RKO (cell line): ENCODE measurements at regions not wholly inside any gene's neighbourhood (a gene's known extent, or its start where the extent isn't known, plus 50 kb on each side); places are given as distances from the start of the nearest gene placed in this dataset.

Source experiments
- DNase-seq: peaks from one replicate; pipeline ENCODE4 v3.0.0-alpha.2; 2016; ENCODE audit warnings: low spot score

- DNase-seq: no peak
These were observed 405.0 kb downstream of the DNAJB9 start for GRCh38 chr7:108974641-108975040.

GRCh38 chr7:108985037-108985436 is 415.4 kb downstream of the DNAJB9 start:
- DNase-seq: no peak

GRCh38 chr7:108989319-108989718 is 419.6 kb downstream of the DNAJB9 start:
- DNase-seq: no peak

- DNase-seq: no peak
These were observed 427.8 kb downstream of the DNAJB9 start for GRCh38 chr7:108997480-108997879.

- DNase-seq: peak; percentile 84
These were observed 434.1 kb downstream of the DNAJB9 start for GRCh38 chr7:109003742-109004141.

GRCh38 chr7:109009636-109010035 is 440.0 kb downstream of the DNAJB9 start:
- DNase-seq: no peak

- no peak for DNase-seq
These were observed 450.6 kb downstream of the DNAJB9 start for GRCh38 chr7:109020251-109020650.

- DNase-seq: no peak
These were observed 451.7 kb downstream of the DNAJB9 start for GRCh38 chr7:109021390-109021789.

- no peak for DNase-seq
These were observed 460.2 kb downstream of the DNAJB9 start for GRCh38 chr7:109029866-109030265.

- no peak for DNase-seq
These were observed 475.0 kb downstream of the DNAJB9 start for GRCh38 chr7:109044691-109045090.

- DNase-seq: no peak
These were observed 479.7 kb downstream of the DNAJB9 start for GRCh38 chr7:109049366-109049765.

- DNase-seq: no peak
These were observed 489.4 kb downstream of the DNAJB9 start for GRCh38 chr7:109059089-109059488.

GRCh38 chr7:109062798-109063197 is 493.1 kb downstream of the DNAJB9 start:
- no peak for DNase-seq

GRCh38 chr7:109073543-109073942 is 503.9 kb downstream of the DNAJB9 start:
- no peak for DNase-seq

- no peak for DNase-seq
These were observed 506.8 kb downstream of the DNAJB9 start for GRCh38 chr7:109076396-109076972.

- DNase-seq: no peak
These were observed 521.4 kb downstream of the DNAJB9 start for GRCh38 chr7:109091042-109091441.

GRCh38 chr7:109092268-109092667 is 522.6 kb downstream of the DNAJB9 start:
- DNase-seq: peak; percentile 33

GRCh38 chr7:109101332-109101731 is 531.7 kb downstream of the DNAJB9 start:
- DNase-seq: no peak

GRCh38 chr7:109109558-109109957 is 539.9 kb downstream of the DNAJB9 start:
- DNase-seq: no peak

- no peak for DNase-seq
These were observed 541.4 kb downstream of the DNAJB9 start for GRCh38 chr7:109111086-109111485.

- no peak for DNase-seq
These were observed 552.1 kb downstream of the DNAJB9 start for GRCh38 chr7:109121599-109122300.

- no peak for DNase-seq
These were observed 555.3 kb downstream of the DNAJB9 start for GRCh38 chr7:109125001-109125400.

GRCh38 chr7:109126404-109127050 is 556.9 kb downstream of the DNAJB9 start:
- DNase-seq: peak; percentile 75
